Vagina (tissue), 2 donors: ENCODE measurements at regions not wholly inside any gene's neighbourhood (a gene's known extent, or its start where the extent isn't known, plus 50 kb on each side); places are given as distances from the start of the nearest gene placed in this dataset.

Experiments used
- DNase-seq, 2 donors: peaks; one replicate each; pipeline ENCODE4 v3.0.0-alpha.2; 2017; ENCODE audit errors: extremely low spot score in 2 of 2
- H3K27ac ChIP-seq: fragments of 200-600 bp; sonication (generic); one replicate; pipeline ENCODE4 v1.5.1; 2019
- H3K27me3 ChIP-seq: fragments of 200-600 bp; sonication (generic); one replicate; pipeline ENCODE4 v1.5.1; 2019
- H3K36me3 ChIP-seq, 2 donors: fragments of 200-600 bp; sonication (generic); one replicate each; pipeline ENCODE4 v1.5.1; 2017 to 2019
- H3K4me1 ChIP-seq: fragments of 200-600 bp; sonication (generic); one replicate; pipeline ENCODE4 v1.5.1; 2019
- H3K4me3 ChIP-seq, 2 donors: fragments of 200-600 bp; sonication (generic); 1 replicate in 1 of 2; 2 replicates in 1 of 2; pipeline ENCODE4 v1.5.1; 2016 to 2019
- H3K9me3 ChIP-seq: fragments of 200-600 bp; sonication (generic); one replicate; pipeline ENCODE4 v1.5.1; 2019
- CTCF ChIP-seq, 3 experiments: fragments of 450-650 bp in 2 of 3; fragments of 200-600 bp in 1 of 3; sonication (generic) in 1 of 3; IDR thresholded peaks; one replicate each; pipeline ENCODE4 v1.5.1; 2017 to 2019; ENCODE audit warnings: antibody characterized with exemption in 3 of 3, mild to moderate bottlenecking in 2 of 3, moderate library complexity in 2 of 3
- POLR2A ChIP-seq, 2 donors: fragments of 450-650 bp; IDR thresholded peaks; one replicate each; pipeline ENCODE4 v1.6.1; 2017; ENCODE audit warnings: antibody characterized with exemption in 2 of 2, mild to moderate bottlenecking in 2 of 2, moderate library complexity in 2 of 2
- POLR2AphosphoS5 ChIP-seq, 2 donors: sonication (generic); formaldehyde crosslinking; IDR thresholded peaks; one replicate each; pipeline ENCODE4 v1.9.0; 2017; ENCODE audit warnings: antibody characterized with exemption in 2 of 2, mild to moderate bottlenecking in 2 of 2, low read depth in 1 of 2; ENCODE audit not compliant: insufficient read depth in 1 of 2
- intact Hi-C: fragments of 100-400 bp; cut with DNase I; formaldehyde crosslinking; loops from one replicate; pipeline ENCODE4 v1.15.1; 2023

- Histone ChIP-seq H3K4me1 (no peaks in the 10 kb centered on the region), H3K9me3 (no peaks in the 10 kb centered on the region), H3K36me3 (no peaks in the 10 kb centered on the region), H3K4me3 (no peak overlapping the region), H3K27ac (no peak overlapping the region), H3K27me3 (no peaks in the 10 kb centered on the region)
- TF ChIP-seq CTCF (IDR thresholded peaks at IDR 0.05) (no peak), POLR2AphosphoS5 (IDR thresholded peaks at IDR 0.05; ENCODE audit: insufficient read depth in 1 of 2, low read depth in 1 of 2) (no peak), POLR2A (IDR thresholded peaks at IDR 0.05) (no peak)
- DNase-seq: no peak
- intact Hi-C loops: no loop called here
Observed at GRCh38 chr11:92447586-92447985, 223.0 kb downstream of the FAT3 start.

GRCh38 chr11:92449222-92449621 lies 224.6 kb downstream of the FAT3 start:
- intact Hi-C loops: no loop called here
- no peak for DNase-seq
- Histone ChIP-seq H3K4me1 (no peaks in the 10 kb centered on the region), H3K36me3 (no peaks in the 10 kb centered on the region), H3K9me3 (no peaks in the 10 kb centered on the region), H3K27me3 (no peaks in the 10 kb centered on the region), H3K4me3 (no peak overlapping the region), H3K27ac (no peak overlapping the region)
- TF ChIP-seq POLR2A (IDR thresholded peaks at IDR 0.05): no peak
- TF ChIP-seq POLR2AphosphoS5 (IDR thresholded peaks at IDR 0.05; ENCODE audit: insufficient read depth in 1 of 2, low read depth in 1 of 2): no peak
- TF ChIP-seq CTCF (IDR thresholded peaks at IDR 0.05): no peak

- Histone ChIP-seq H3K27me3 (no peaks in the 10 kb centered on the region), H3K4me1 (no peaks in the 10 kb centered on the region), H3K36me3 (no peaks in the 10 kb centered on the region), H3K4me3 (no peak overlapping the region), H3K27ac (no peak overlapping the region), H3K9me3 (no peaks in the 10 kb centered on the region)
- no peak for TF ChIP-seq POLR2A (IDR thresholded peaks at IDR 0.05)
- TF ChIP-seq POLR2AphosphoS5 (IDR thresholded peaks at IDR 0.05; ENCODE audit: insufficient read depth in 1 of 2, low read depth in 1 of 2): no peak
- TF ChIP-seq CTCF (IDR thresholded peaks at IDR 0.05): no peak
- no peak for DNase-seq
- intact Hi-C loops: no loop called here
Observed at GRCh38 chr11:92449780-92450179, 225.2 kb downstream of the FAT3 start.

GRCh38 chr11:92451063-92451462 lies 226.4 kb downstream of the FAT3 start:
- Histone ChIP-seq H3K27ac (no peak overlapping the region), H3K27me3 (no peaks in the 10 kb centered on the region), H3K4me3 (no peak overlapping the region), H3K36me3 (no peaks in the 10 kb centered on the region), H3K9me3 (no peaks in the 10 kb centered on the region), H3K4me1 (no peaks in the 10 kb centered on the region)
- no peak for DNase-seq
- no peak for TF ChIP-seq POLR2AphosphoS5 (IDR thresholded peaks at IDR 0.05; ENCODE audit: insufficient read depth in 1 of 2, low read depth in 1 of 2)
- TF ChIP-seq CTCF (IDR thresholded peaks at IDR 0.05): no peak
- no peak for TF ChIP-seq POLR2A (IDR thresholded peaks at IDR 0.05)
- intact Hi-C loops: no loop called here

GRCh38 chr11:92453055-92453454 lies 228.4 kb downstream of the FAT3 start:
- DNase-seq: no peak
- Histone ChIP-seq H3K4me3 (no peak overlapping the region), H3K27ac (no peak overlapping the region), H3K36me3 (no peaks in the 10 kb centered on the region), H3K4me1 (no peaks in the 10 kb centered on the region), H3K27me3 (no peaks in the 10 kb centered on the region), H3K9me3 (no peaks in the 10 kb centered on the region)
- TF ChIP-seq POLR2A (IDR thresholded peaks at IDR 0.05) (no peak), CTCF (IDR thresholded peaks at IDR 0.05) (no peak), POLR2AphosphoS5 (IDR thresholded peaks at IDR 0.05; ENCODE audit: insufficient read depth in 1 of 2, low read depth in 1 of 2) (no peak)
- intact Hi-C loops: no loop called here
